IMR-90 (cell line): ENCODE measurements at regions not wholly inside any gene's neighbourhood (a gene's known extent, or its start where the extent isn't known, plus 50 kb on each side); places are given as distances from the start of the nearest gene placed in this dataset.

Source experiments
- ATAC-seq: fragments of 200-7000 bp; cut with Tn5 transposase; 2 replicates; pipeline ENCODE4 v1.9.1; 2020; ENCODE audit warnings: low read depth, mild to moderate bottlenecking, moderate library complexity
- BruUV-seq: library from RNA; stranded (reverse); fragments of 400-500 nt; replicated peaks from 2 replicates; lab custom pipeline; 2021; lab: Mats Ljungman, UMichigan
- CTCF ChIA-PET: fragments of 300-600 bp; formaldehyde crosslinking; extraction: SDS; loops from one replicate; lab custom pipeline; 2021; ENCODE audit warnings: antibody characterized with exemption; lab: Yijun Ruan, JAX
- POLR2A ChIA-PET: fragments of 300-600 bp; sonication (Branson Sonifier 250); formaldehyde crosslinking; loops from one replicate; lab custom pipeline; 2022; ENCODE audit warnings: antibody characterized with exemption; ENCODE audit not compliant: unreplicated experiment; lab: Charles Lee
- DNase-seq: peaks from one replicate; pipeline ENCODE4 v3.0.0; 2013
- H2AFZ ChIP-seq: replicated peaks from 2 replicates; pipeline ENCODE3; 2013; ENCODE audit warnings: low read length, mild to moderate bottlenecking; ENCODE audit not compliant: poor library complexity
- H2AK5ac ChIP-seq: 2 replicates; pipeline ENCODE4 v1.6.1; 2013; ENCODE audit warnings: low read depth, low read length, inconsistent platforms
- H2AK9ac ChIP-seq: replicated peaks from 2 replicates; pipeline ENCODE3; 2013; ENCODE audit warnings: mild to moderate bottlenecking, low read depth, low read length, moderate library complexity; ENCODE audit not compliant: poor library complexity
- H2BK120ac ChIP-seq: 2 replicates; pipeline ENCODE4 v1.6.1; 2013; ENCODE audit warnings: low read depth, low read length, inconsistent platforms
- H2BK15ac ChIP-seq: 3 replicates; pipeline ENCODE4 v1.6.1; 2013; ENCODE audit warnings: low read depth, low read length, inconsistent platforms
- H2BK20ac ChIP-seq: 2 replicates; pipeline ENCODE4 v1.6.1; 2013; ENCODE audit warnings: low read depth, mild to moderate bottlenecking, inconsistent platforms, low read length, moderate library complexity
- H2BK5ac ChIP-seq: 2 replicates; pipeline ENCODE4 v1.6.1; 2013; ENCODE audit warnings: mild to moderate bottlenecking, low read depth, low read length, inconsistent platforms; ENCODE audit not compliant: poor library complexity, severe bottlenecking
- H3K14ac ChIP-seq: replicated peaks from 2 replicates; pipeline ENCODE4 v1.6.1; 2013; ENCODE audit warnings: low read depth, low read length, inconsistent platforms
- H3K18ac ChIP-seq: 2 replicates; pipeline ENCODE4 v1.6.1; 2013; ENCODE audit warnings: low read depth, low read length, control low read depth
- H3K23ac ChIP-seq: 2 replicates; pipeline ENCODE4 v1.6.1; 2013; ENCODE audit warnings: low read depth, low read length, inconsistent platforms
- H3K27ac ChIP-seq: 2 replicates; pipeline ENCODE4 v1.5.1; 2013; ENCODE audit warnings: mild to moderate bottlenecking, control low read depth, low read length; ENCODE audit not compliant: insufficient read depth
- H3K27me3 ChIP-seq: 2 replicates; pipeline ENCODE4 v1.6.1; 2013; ENCODE audit warnings: low read length; ENCODE audit not compliant: control insufficient read depth, insufficient read depth
- H3K36me3 ChIP-seq: 2 replicates; pipeline ENCODE4 v1.6.1; 2013; ENCODE audit warnings: low read length, mixed read lengths; ENCODE audit not compliant: control insufficient read depth, insufficient read depth
- H3K4ac ChIP-seq: 2 replicates; pipeline ENCODE4 v1.6.1; 2013; ENCODE audit warnings: low read depth, low read length, inconsistent platforms
- H3K4me1 ChIP-seq: 2 replicates; pipeline ENCODE4 v1.6.1; 2013; ENCODE audit warnings: low read length, mixed read lengths; ENCODE audit not compliant: control insufficient read depth, insufficient read depth
- H3K4me2 ChIP-seq: 2 replicates; pipeline ENCODE4 v1.6.1; 2013; ENCODE audit warnings: low read depth, mild to moderate bottlenecking, control low read depth, low read length, moderate library complexity
- H3K4me3 ChIP-seq: 2 replicates; pipeline ENCODE4 v1.5.1; 2013; ENCODE audit warnings: low read depth, mild to moderate bottlenecking, control low read depth, low read length, moderate library complexity; ENCODE audit not compliant: insufficient read depth
- H3K56ac ChIP-seq: 2 replicates; pipeline ENCODE4 v1.6.1; 2013; ENCODE audit warnings: low read length, inconsistent platforms; ENCODE audit not compliant: insufficient read depth; ENCODE audit errors: extremely low read depth
- H3K79me1 ChIP-seq, 2 experiments: 2 replicates each; pipeline ENCODE4 v1.6.1; 2013; ENCODE audit warnings: low read length in 2 of 2, inconsistent platforms in 1 of 2, low read depth in 1 of 2
- H3K9ac ChIP-seq: 2 replicates; pipeline ENCODE4 v1.6.1; 2013; ENCODE audit warnings: low read depth, low read length, control low read depth
- H3K9me1 ChIP-seq: 2 replicates; pipeline ENCODE4 v1.6.1; 2013; ENCODE audit warnings: low read length, inconsistent platforms; ENCODE audit not compliant: insufficient read depth
- H3K9me3 ChIP-seq: 2 replicates; pipeline ENCODE4 v1.6.1; 2013; ENCODE audit warnings: low read length; ENCODE audit not compliant: control insufficient read depth, insufficient read depth
- H4K20me1 ChIP-seq: 2 replicates; pipeline ENCODE4 v1.6.1; 2013; ENCODE audit warnings: low read length, inconsistent platforms; ENCODE audit not compliant: insufficient read depth
- H4K5ac ChIP-seq: 2 replicates; pipeline ENCODE4 v1.6.1; 2013; ENCODE audit warnings: mild to moderate bottlenecking, low read depth, low read length, control low read depth
- H4K8ac ChIP-seq, 2 experiments: 2 replicates each; pipeline ENCODE4 v1.6.1; 2013; ENCODE audit warnings: low read depth in 2 of 2, low read length in 2 of 2, control low read depth in 1 of 2, inconsistent platforms in 1 of 2
- H4K91ac ChIP-seq: 2 replicates; pipeline ENCODE4 v1.6.1; 2013; ENCODE audit warnings: low read depth, low read length, inconsistent platforms; ENCODE audit not compliant: insufficient read depth
- CEBPB ChIP-seq: IDR thresholded peaks from 2 replicates; pipeline ENCODE4 v1.6.1; 2012; ENCODE audit warnings: low read depth, low read length, improper control_type of control experiment
- CHD1 ChIP-seq: IDR thresholded peaks from 2 replicates; pipeline ENCODE4 v1.6.1; 2012; ENCODE audit warnings: low read depth, low read length, improper control_type of control experiment
- CTCF ChIP-seq: conservative IDR thresholded peaks from 2 replicates; pipeline ENCODE4 v1.5.1; 2012; ENCODE audit warnings: mild to moderate bottlenecking, low read depth, low read length, improper control_type of control experiment
- MXI1 ChIP-seq: IDR thresholded peaks from 2 replicates; pipeline ENCODE4 v1.6.1; 2012; ENCODE audit warnings: low read depth, mild to moderate bottlenecking, low read length, moderate library complexity, borderline replicate concordance
- WGBS, 2 experiments: methylation state at CpG; one replicate each; pipeline versions ENCODE4 v1.1.5 to v1.1.7; 2013; ENCODE audit warnings: missing lambda C conversion rate in 2 of 2; ENCODE audit not compliant: insufficient read length in 1 of 2; ENCODE audit errors: extremely low coverage in 2 of 2; 5-methylcytosine and 5-hydroxymethylcytosine counted together
- dilution Hi-C: fragments of 300-500 bp; cut with HindIII; formaldehyde crosslinking; loops from one replicate; pipeline ENCODE4 v1.14.3; 2018; ENCODE audit warnings: low sequenced_read_pairs; ENCODE audit not compliant: unreplicated experiment
- in situ Hi-C: fragments of 300-500 bp; cut with MboI; formaldehyde crosslinking; loops from 3 replicates; pipeline ENCODE4 v1.14.3; 2019; ENCODE audit warnings: low sequenced_read_pairs, inconsistent platforms, mixed read lengths
- intact Hi-C: fragments of 100-400 bp; cut with micrococcal nuclease; formaldehyde crosslinking; loops from 2 replicates; pipeline ENCODE4 v1.10.0; 2022
- TF ChIP-seq, protein P1 (sequence below): fragments of 150-350 bp; IDR thresholded peaks from 2 replicates; pipeline ENCODE4 v1.6.1; 2017; ENCODE audit warnings: mild to moderate bottlenecking, antibody characterized with exemption, low read length, low read depth

DNA sequence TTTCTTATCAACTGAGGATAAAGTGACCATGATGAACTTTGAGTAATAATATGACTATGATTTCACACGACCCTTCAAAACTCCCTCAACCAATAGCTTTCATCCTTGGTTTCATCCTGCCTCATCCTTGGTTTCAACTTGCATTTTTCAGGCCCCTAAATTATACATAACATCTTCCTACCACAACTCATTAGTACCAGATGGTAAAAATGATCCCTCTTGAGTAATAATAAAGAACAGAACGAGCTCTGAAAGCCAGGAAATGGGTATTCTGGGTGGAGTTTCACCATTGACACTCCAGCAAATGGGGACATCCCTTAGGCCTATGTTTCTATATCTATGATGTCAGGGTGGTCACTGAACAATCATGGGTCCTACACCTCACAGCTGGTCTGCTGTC lies 72.1 kb upstream of the LMNTD1 start:
- H3K27ac ChIP-seq = no peak overlapping the region
- H3K4me1 ChIP-seq = no peaks in the 10 kb centered on the region
- no peaks in the 10 kb centered on the region for H3K79me1 ChIP-seq
- no peak for ATAC-seq
- CTCF ChIA-PET = no interaction called here
- no peak overlapping the region for H3K56ac ChIP-seq
- no peak overlapping the region for H2BK120ac ChIP-seq
- no peaks in the 10 kb centered on the region for H4K20me1 ChIP-seq
- no peak overlapping the region for H3K18ac ChIP-seq
- no peak overlapping the region for H3K23ac ChIP-seq
- no peak overlapping the region for H3K9ac ChIP-seq
- no peak overlapping the region for H4K91ac ChIP-seq
- no peak overlapping the region for H3K4ac ChIP-seq
- no peak for TF ChIP-seq MXI1
- TF ChIP-seq CTCF = no peak
- TF ChIP-seq CEBPB = no peak
- TF ChIP-seq, protein P1, sequence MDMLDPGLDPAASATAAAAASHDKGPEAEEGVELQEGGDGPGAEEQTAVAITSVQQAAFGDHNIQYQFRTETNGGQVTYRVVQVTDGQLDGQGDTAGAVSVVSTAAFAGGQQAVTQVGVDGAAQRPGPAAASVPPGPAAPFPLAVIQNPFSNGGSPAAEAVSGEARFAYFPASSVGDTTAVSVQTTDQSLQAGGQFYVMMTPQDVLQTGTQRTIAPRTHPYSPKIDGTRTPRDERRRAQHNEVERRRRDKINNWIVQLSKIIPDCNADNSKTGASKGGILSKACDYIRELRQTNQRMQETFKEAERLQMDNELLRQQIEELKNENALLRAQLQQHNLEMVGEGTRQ = no peak
- no peak for TF ChIP-seq CHD1
- H2BK20ac ChIP-seq = no peak overlapping the region
- H3K9me3 ChIP-seq = no peaks in the 10 kb centered on the region
- POLR2A ChIA-PET = no interaction called here
- no peak overlapping the region for H4K5ac ChIP-seq
- in situ Hi-C loops = no loop called here
- peak overlapping the region; percentile 44 for H2AK9ac ChIP-seq
- intact Hi-C loops = no loop called here
- H2BK5ac ChIP-seq = no peak overlapping the region
- no peaks in the 10 kb centered on the region for H3K36me3 ChIP-seq
- H3K9me1 ChIP-seq = no peaks in the 10 kb centered on the region
- H3K4me3 ChIP-seq = no peak overlapping the region
- WGBS, 2 experiments = no CpG with 5 or more reads among the region's 2 CpGs
- no TSS peak for BruUV-seq
- DNase-seq = no peak
- H3K27me3 ChIP-seq = no peaks in the 10 kb centered on the region
- no peak overlapping the region for H4K8ac ChIP-seq
- no peak overlapping the region for H3K14ac ChIP-seq
- H3K4me2 ChIP-seq = no peak overlapping the region
- no peak overlapping the region for H2BK15ac ChIP-seq
- dilution Hi-C loops = no loop called here
- no peak overlapping the region for H2AK5ac ChIP-seq
- H2AFZ ChIP-seq = no peak overlapping the region
